HG03469 (cell line): ENCODE measurements at regions not wholly inside any gene's neighbourhood (a gene's known extent, or its start where the extent isn't known, plus 50 kb on each side); places are given as distances from the start of the nearest gene placed in this dataset.

ENCODE experiments used
- ATAC-seq: cut with Tn5 transposase; IDR thresholded peaks from one replicate; pipeline ENCODE4 v1.9.1; 2021; ENCODE audit warnings: mild to moderate bottlenecking, moderate library complexity, moderate number of reproducible peaks; ENCODE audit not compliant: unreplicated experiment

GRCh38 chr14:97027256-97027999, 230.2 kb downstream of the VRK1 start:
- no peak for ATAC-seq

- ATAC-seq = no peak
These were observed 231.2 kb downstream of the VRK1 start for GRCh38 chr14:97028382-97028781.

- ATAC-seq = no peak
These were observed 232.6 kb downstream of the VRK1 start for GRCh38 chr14:97029800-97030199.

GRCh38 chr14:97031530-97031929, 234.3 kb downstream of the VRK1 start:
- ATAC-seq = no peak

- no peak for ATAC-seq
These were observed 236.4 kb downstream of the VRK1 start for GRCh38 chr14:97033556-97034081.

- no peak for ATAC-seq
These were observed 239.1 kb downstream of the VRK1 start for GRCh38 chr14:97036086-97036852.

GRCh38 chr14:97039717-97040363, 242.7 kb downstream of the VRK1 start:
- ATAC-seq = no peak

- ATAC-seq = no peak
These were observed 249.8 kb downstream of the VRK1 start for GRCh38 chr14:97046967-97047366.

GRCh38 chr14:97052001-97052400, 254.8 kb downstream of the VRK1 start:
- no peak for ATAC-seq

- ATAC-seq = no peak
These were observed 256.8 kb downstream of the VRK1 start for GRCh38 chr14:97053941-97054340.

GRCh38 chr14:97055355-97055754, 258.2 kb downstream of the VRK1 start:
- ATAC-seq = no peak

GRCh38 chr14:97056086-97056485, 258.9 kb downstream of the VRK1 start:
- no peak for ATAC-seq

- ATAC-seq = no peak
These were observed 260.3 kb downstream of the VRK1 start for GRCh38 chr14:97057238-97058073.

GRCh38 chr14:97058074-97058467, 260.9 kb downstream of the VRK1 start:
- no peak for ATAC-seq

GRCh38 chr14:97058589-97058988, 261.4 kb downstream of the VRK1 start:
- ATAC-seq = no peak

- ATAC-seq = no peak
These were observed 264.0 kb downstream of the VRK1 start for GRCh38 chr14:97061198-97061597.

GRCh38 chr14:97061714-97062113, 264.5 kb downstream of the VRK1 start:
- no peak for ATAC-seq

GRCh38 chr14:97065305-97066067, 268.3 kb downstream of the VRK1 start:
- no peak for ATAC-seq

GRCh38 chr14:97066068-97066899, 269.1 kb downstream of the VRK1 start:
- ATAC-seq = no peak
